Peyer's patch (tissue), 4 donors: ENCODE measurements at regions not wholly inside any gene's neighbourhood (a gene's known extent, or its start where the extent isn't known, plus 50 kb on each side); places are given as distances from the start of the nearest gene placed in this dataset.

Experiments
- DNase-seq, 3 donors: peaks; one replicate each; pipeline ENCODE4 v3.0.0-alpha.2; 2017 to 2019
- H3K27ac ChIP-seq, 4 donors: fragments of 200-600 bp; sonication (generic); one replicate each; pipeline ENCODE4 v1.5.1; 2016 to 2019
- H3K27me3 ChIP-seq, 2 donors: fragments of 200-600 bp; sonication (generic); one replicate each; pipeline ENCODE4 v1.5.1; 2019
- H3K36me3 ChIP-seq, 3 donors: fragments of 200-600 bp; sonication (generic); one replicate each; pipeline ENCODE4 v1.5.1; 2016 to 2019
- H3K4me1 ChIP-seq, 4 donors: fragments of 200-600 bp; sonication (generic); one replicate each; pipeline ENCODE4 v1.5.1; 2016 to 2019
- H3K4me3 ChIP-seq, 4 donors: fragments of 200-600 bp; sonication (generic); 1 replicate in 3 of 4; 2 replicates in 1 of 4; pipeline ENCODE4 v1.5.1; 2016 to 2019; ENCODE audit warnings: mild to moderate bottlenecking in 1 of 4
- H3K9me3 ChIP-seq, 4 donors: fragments of 200-600 bp; sonication (generic); one replicate each; pipeline ENCODE4 v1.5.1; 2016 to 2019; ENCODE audit warnings: mild to moderate bottlenecking in 1 of 4
- CTCF ChIP-seq, 6 experiments: fragments of 450-650 bp in 4 of 6; fragments of 200-600 bp in 2 of 6; sonication (generic) in 1 of 6; IDR thresholded peaks; one replicate each; pipeline ENCODE4 v1.5.1; 2017 to 2019; ENCODE audit warnings: antibody characterized with exemption in 6 of 6, mild to moderate bottlenecking in 3 of 6, moderate library complexity in 1 of 6
- POLR2A ChIP-seq, 2 donors: fragments of 450-650 bp; IDR thresholded peaks; one replicate each; pipeline ENCODE4 v1.5.1; 2017; ENCODE audit warnings: antibody characterized with exemption in 2 of 2, mild to moderate bottlenecking in 2 of 2, moderate library complexity in 2 of 2

GRCh38 chr2:18803141-18803939 is 214.0 kb upstream of the NT5C1B start:
- Histone ChIP-seq H3K4me1 (no peaks in the 10 kb centered on the region), H3K9me3 (no peaks in the 10 kb centered on the region), H3K4me3 (no peak overlapping the region), H3K27ac (no peak overlapping the region), H3K36me3 (no peaks in the 10 kb centered on the region), H3K27me3 (no peaks in the 10 kb centered on the region)
- no peak for TF ChIP-seq CTCF (IDR thresholded peaks at IDR 0.05)
- no peak for DNase-seq

GRCh38 chr2:18800240-18800971 is 211.0 kb upstream of the NT5C1B start:
- no peak overlapping the region for H3K27ac ChIP-seq
- no peak overlapping the region for H3K4me3 ChIP-seq
- no peaks in the 10 kb centered on the region for H3K9me3 ChIP-seq
- TF ChIP-seq POLR2A (IDR thresholded peaks at IDR 0.05) (no peak), CTCF (IDR thresholded peaks at IDR 0.05) (no peak)
- no peaks in the 10 kb centered on the region for H3K4me1 ChIP-seq
- DNase-seq: no peak
- no peaks in the 10 kb centered on the region for H3K27me3 ChIP-seq
- no peaks in the 10 kb centered on the region for H3K36me3 ChIP-seq

- TF ChIP-seq POLR2A (IDR thresholded peaks at IDR 0.05): no peak
- no peak for TF ChIP-seq CTCF (IDR thresholded peaks at IDR 0.05)
- Histone ChIP-seq H3K4me1 (no peaks in the 10 kb centered on the region), H3K4me3 (no peak overlapping the region), H3K27me3 (no peaks in the 10 kb centered on the region), H3K9me3 (no peaks in the 10 kb centered on the region), H3K36me3 (no peaks in the 10 kb centered on the region), H3K27ac (no peak overlapping the region)
- DNase-seq: no peak
Measured at GRCh38 chr2:18799397-18799796, 210.0 kb upstream of the NT5C1B start.

- no peak for DNase-seq
- Histone ChIP-seq H3K4me3 (no peak overlapping the region), H3K9me3 (no peaks in the 10 kb centered on the region), H3K4me1 (peaks cover 0 to 1% (median 0%) of the 10 kb centered on the region in 4 donors), H3K36me3 (no peaks in the 10 kb centered on the region), H3K27ac (no peak overlapping the region), H3K27me3 (no peaks in the 10 kb centered on the region)
- TF ChIP-seq CTCF (IDR thresholded peaks at IDR 0.05) (no peak), POLR2A (IDR thresholded peaks at IDR 0.05) (no peak)
Measured at GRCh38 chr2:18797133-18797845, 207.9 kb upstream of the NT5C1B start.

GRCh38 chr2:18795906-18796305 is 206.5 kb upstream of the NT5C1B start:
- no peak for DNase-seq
- H3K27ac ChIP-seq: no peak overlapping the region
- no peak overlapping the region for H3K4me3 ChIP-seq
- no peaks in the 10 kb centered on the region for H3K9me3 ChIP-seq
- H3K27me3 ChIP-seq: no peaks in the 10 kb centered on the region
- peaks cover 0 to 3% (median 0%) of the 10 kb centered on the region in 4 donors for H3K4me1 ChIP-seq
- TF ChIP-seq POLR2A (IDR thresholded peaks at IDR 0.05) (no peak), CTCF (IDR thresholded peaks at IDR 0.05) (no peak)
- H3K36me3 ChIP-seq: no peaks in the 10 kb centered on the region
